ENCODE measurements at regions not wholly inside any gene's neighbourhood (a gene's known extent, or its start where the extent isn't known, plus 50 kb on each side); places are given as distances from the start of the nearest gene placed in this dataset.
A peak's percentile ranks its signal among the peaks of the same experiment; 100 is the strongest.

- TF ChIP-seq REST (IDR thresholded peaks at IDR 0.05; ENCODE audit: insufficient read depth in 1 of 2, low read depth in 2 of 2, low read length in 2 of 2) (no peak), TAF1 (IDR thresholded peaks at IDR 0.05; ENCODE audit: borderline replicate concordance, insufficient read depth, low read length) (0 out of 2 replicates have a peak, but pooled peaks have one; percentile 13), SIN3A (IDR thresholded peaks at IDR 0.05; ENCODE audit: borderline replicate concordance, insufficient read depth, low read length) (no peak; the same call in 1 of the 2 replicates), POLR2AphosphoS5 (IDR thresholded peaks at IDR 0.05; ENCODE audit: low read depth, low read length) (no peak)
Observed at GRCh38 chr5:107265193-107265592, 405.5 kb downstream of the EFNA5 start.

DNA sequence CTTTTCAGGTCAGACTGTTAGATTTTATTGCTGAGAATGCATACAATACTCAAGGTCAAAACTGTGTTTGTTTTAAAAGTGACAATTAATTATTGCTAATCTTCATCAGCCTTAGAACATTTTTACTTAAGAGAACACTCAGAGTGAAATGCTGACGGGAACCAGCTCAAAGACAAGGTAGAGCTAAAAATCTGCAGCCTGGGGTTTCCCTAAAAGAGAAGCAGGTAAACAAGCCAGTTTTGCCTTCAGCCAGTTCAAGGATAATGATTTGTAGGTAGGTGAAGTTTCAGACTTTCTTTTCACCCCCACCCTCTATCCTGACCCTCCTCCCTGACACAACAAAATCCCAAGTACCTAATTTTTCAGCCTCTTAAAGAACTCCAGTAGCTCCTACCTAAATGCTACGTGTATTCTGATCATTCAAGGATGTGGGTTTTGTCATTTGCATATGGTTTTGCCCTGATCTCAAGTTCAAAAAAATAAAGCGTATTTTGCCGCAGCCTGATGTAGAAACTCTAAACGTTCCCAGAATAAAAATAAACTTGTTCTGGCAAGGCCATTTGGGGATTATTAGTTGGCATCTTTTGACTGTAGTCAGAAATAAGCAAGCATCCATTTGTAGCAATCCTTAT, 407.2 kb downstream of the EFNA5 start:
- TF ChIP-seq TAF1 (IDR thresholded peaks at IDR 0.05; ENCODE audit: borderline replicate concordance, insufficient read depth, low read length) (no peak), SIN3A (IDR thresholded peaks at IDR 0.05; ENCODE audit: borderline replicate concordance, insufficient read depth, low read length) (no peak), FOXP2 (optimal IDR thresholded peaks at IDR 0.05; ENCODE audit: borderline replicate concordance, extremely low read depth, extremely low read length, insufficient read depth) (no peak), POLR2AphosphoS5 (IDR thresholded peaks at IDR 0.05; ENCODE audit: low read depth, low read length) (no peak)

GRCh38 chr5:107257885-107258520, 412.7 kb downstream of the EFNA5 start:
- TF ChIP-seq TAF1 (IDR thresholded peaks at IDR 0.05; ENCODE audit: borderline replicate concordance, insufficient read depth, low read length) (no peak), SIN3A (IDR thresholded peaks at IDR 0.05; ENCODE audit: borderline replicate concordance, insufficient read depth, low read length) (no peak), FOXP2 (optimal IDR thresholded peaks at IDR 0.05; ENCODE audit: borderline replicate concordance, extremely low read depth, extremely low read length, insufficient read depth) (no peak), POLR2AphosphoS5 (IDR thresholded peaks at IDR 0.05; ENCODE audit: low read depth, low read length) (no peak), REST (IDR thresholded peaks at IDR 0.05; ENCODE audit: insufficient read depth in 1 of 2, low read depth in 2 of 2, low read length in 2 of 2) (no peak)

DNA sequence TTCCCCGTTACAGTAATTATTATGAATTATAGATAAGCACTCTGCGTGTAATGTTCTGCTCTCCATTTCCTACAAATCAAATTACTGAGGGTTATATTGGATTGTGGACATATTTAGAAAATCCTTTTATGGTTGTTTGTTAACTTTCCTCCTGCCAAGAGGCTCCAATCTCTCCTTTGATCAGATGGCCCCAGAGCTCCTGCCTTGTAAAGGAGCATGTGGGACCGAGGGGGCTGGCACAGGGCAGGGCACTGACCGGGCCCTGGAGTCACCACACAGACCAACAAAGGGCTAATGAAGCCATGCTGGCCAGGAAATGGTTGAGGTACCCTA, 415.9 kb downstream of the EFNA5 start:
- no peak for TF ChIP-seq SIN3A (IDR thresholded peaks at IDR 0.05; ENCODE audit: borderline replicate concordance, insufficient read depth, low read length)
- TF ChIP-seq POLR2AphosphoS5 (IDR thresholded peaks at IDR 0.05; ENCODE audit: low read depth, low read length) = no peak
- TF ChIP-seq FOXP2 (optimal IDR thresholded peaks at IDR 0.05; ENCODE audit: borderline replicate concordance, extremely low read depth, extremely low read length, insufficient read depth) = no peak
- no peak for TF ChIP-seq TAF1 (IDR thresholded peaks at IDR 0.05; ENCODE audit: borderline replicate concordance, insufficient read depth, low read length)
- no peak for TF ChIP-seq REST (IDR thresholded peaks at IDR 0.05; ENCODE audit: insufficient read depth in 1 of 2, low read depth in 2 of 2, low read length in 2 of 2)

DNA sequence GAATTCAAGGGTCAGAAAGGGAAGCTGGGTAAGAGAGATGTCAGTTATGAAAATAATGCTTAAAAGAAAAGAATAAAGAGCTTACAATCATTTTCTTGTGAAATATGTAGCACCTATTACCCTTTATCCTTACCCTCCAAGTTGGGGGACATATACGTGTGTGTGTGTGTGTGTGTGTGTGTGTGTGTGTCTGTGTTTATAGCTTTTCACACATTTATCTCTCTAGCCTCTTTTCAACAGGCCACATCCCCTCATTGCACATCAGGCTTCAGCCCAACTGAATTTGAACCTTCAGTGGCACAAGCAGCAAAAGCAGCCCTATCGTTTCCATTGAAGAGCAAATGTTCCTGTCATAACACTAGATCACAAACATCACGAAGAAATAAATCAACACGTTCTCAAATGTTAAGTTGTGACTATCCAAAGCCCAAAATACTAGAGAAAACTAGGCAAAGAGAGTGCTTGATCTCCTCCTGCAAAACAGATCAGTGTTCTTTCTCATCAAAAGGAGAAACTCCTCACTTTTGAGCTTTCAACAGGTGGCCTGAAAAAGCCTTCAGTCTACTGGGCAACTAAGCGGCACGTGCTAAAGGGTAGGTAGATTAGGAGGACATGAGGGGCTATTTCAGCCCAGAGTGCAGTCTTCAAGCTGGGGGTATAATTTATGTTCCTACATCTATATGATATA, 416.4 kb downstream of the EFNA5 start:
- TF ChIP-seq TAF1 (IDR thresholded peaks at IDR 0.05; ENCODE audit: borderline replicate concordance, insufficient read depth, low read length) (no peak), FOXP2 (optimal IDR thresholded peaks at IDR 0.05; ENCODE audit: borderline replicate concordance, extremely low read depth, extremely low read length, insufficient read depth) (no peak), POLR2AphosphoS5 (IDR thresholded peaks at IDR 0.05; ENCODE audit: low read depth, low read length) (no peak), SIN3A (IDR thresholded peaks at IDR 0.05; ENCODE audit: borderline replicate concordance, insufficient read depth, low read length) (no peak), REST (IDR thresholded peaks at IDR 0.05; ENCODE audit: insufficient read depth in 1 of 2, low read depth in 2 of 2, low read length in 2 of 2) (no peak)

Data from PFSK-1 (cell line).